H1 (cell line): ENCODE measurements at regions not wholly inside any gene's neighbourhood (a gene's known extent, or its start where the extent isn't known, plus 50 kb on each side); places are given as distances from the start of the nearest gene placed in this dataset.

Source experiments
- CREB1 ChIP-seq: IDR thresholded peaks from 2 replicates; pipeline ENCODE4 v1.6.1; 2012; ENCODE audit warnings: inconsistent platforms
- ZNF274 ChIP-seq: IDR thresholded peaks from 2 replicates; pipeline ENCODE4 v1.7.0; 2012; ENCODE audit warnings: low read length, borderline replicate concordance; ENCODE audit errors: extremely low read depth

GRCh38 chr15:98333251-98333650 lies 315.1 kb upstream of the IGF1R start (continued):
- no peak for TF ChIP-seq CREB1
- TF ChIP-seq ZNF274 = no peak
